Esophagus muscularis mucosa (tissue), 3 donors: ENCODE measurements at regions not wholly inside any gene's neighbourhood (a gene's known extent, or its start where the extent isn't known, plus 50 kb on each side); places are given as distances from the start of the nearest gene placed in this dataset.

Source experiments
- POLR2A ChIP-seq: fragments of 450-650 bp; IDR thresholded peaks from one replicate; pipeline ENCODE4 v1.6.1; 2017; ENCODE audit warnings: antibody characterized with exemption, moderate library complexity, mild to moderate bottlenecking, low read depth
- POLR2AphosphoS5 ChIP-seq, 2 donors: sonication (generic); formaldehyde crosslinking; IDR thresholded peaks; one replicate each; pipeline ENCODE4 v1.6.1; 2017; ENCODE audit warnings: antibody characterized with exemption in 2 of 2
- TF ChIP-seq, protein P1 (sequence below), 3 experiments: fragments of 200-600 bp in 2 of 3; fragments of 450-650 bp in 1 of 3; sonication (generic) in 2 of 3; IDR thresholded peaks; one replicate each; pipeline ENCODE4 v1.5.1; 2017 to 2019; ENCODE audit warnings: antibody characterized with exemption in 3 of 3, mild to moderate bottlenecking in 2 of 3, moderate library complexity in 1 of 3

DNA sequence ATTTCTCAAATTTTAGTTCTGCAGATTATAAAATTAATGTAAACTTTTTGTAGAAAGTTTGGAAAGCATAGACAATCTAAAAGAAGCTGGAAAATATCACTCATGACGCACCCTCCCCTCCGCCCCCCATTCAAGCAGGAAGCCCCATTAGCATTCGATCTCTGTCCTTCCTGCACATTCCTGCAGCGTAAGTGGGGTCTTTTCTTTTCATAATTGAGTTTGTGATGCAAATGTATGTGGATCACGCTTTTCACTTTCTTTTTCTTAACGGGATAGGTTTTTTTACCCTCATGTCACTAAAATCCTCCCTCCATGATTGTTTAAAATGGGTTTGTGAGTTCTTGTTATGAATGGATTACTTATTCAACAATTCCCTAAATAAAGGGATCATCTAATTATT lies 181.7 kb upstream of the HDAC4 start:
- TF ChIP-seq, protein P1, sequence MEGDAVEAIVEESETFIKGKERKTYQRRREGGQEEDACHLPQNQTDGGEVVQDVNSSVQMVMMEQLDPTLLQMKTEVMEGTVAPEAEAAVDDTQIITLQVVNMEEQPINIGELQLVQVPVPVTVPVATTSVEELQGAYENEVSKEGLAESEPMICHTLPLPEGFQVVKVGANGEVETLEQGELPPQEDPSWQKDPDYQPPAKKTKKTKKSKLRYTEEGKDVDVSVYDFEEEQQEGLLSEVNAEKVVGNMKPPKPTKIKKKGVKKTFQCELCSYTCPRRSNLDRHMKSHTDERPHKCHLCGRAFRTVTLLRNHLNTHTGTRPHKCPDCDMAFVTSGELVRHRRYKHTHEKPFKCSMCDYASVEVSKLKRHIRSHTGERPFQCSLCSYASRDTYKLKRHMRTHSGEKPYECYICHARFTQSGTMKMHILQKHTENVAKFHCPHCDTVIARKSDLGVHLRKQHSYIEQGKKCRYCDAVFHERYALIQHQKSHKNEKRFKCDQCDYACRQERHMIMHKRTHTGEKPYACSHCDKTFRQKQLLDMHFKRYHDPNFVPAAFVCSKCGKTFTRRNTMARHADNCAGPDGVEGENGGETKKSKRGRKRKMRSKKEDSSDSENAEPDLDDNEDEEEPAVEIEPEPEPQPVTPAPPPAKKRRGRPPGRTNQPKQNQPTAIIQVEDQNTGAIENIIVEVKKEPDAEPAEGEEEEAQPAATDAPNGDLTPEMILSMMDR (IDR thresholded peaks at IDR 0.05): no peak
- TF ChIP-seq POLR2A (no peak), POLR2AphosphoS5 (IDR thresholded peaks at IDR 0.05) (no peak)
